IMR-90 (cell line): ENCODE measurements at regions not wholly inside any gene's neighbourhood (a gene's known extent, or its start where the extent isn't known, plus 50 kb on each side); places are given as distances from the start of the nearest gene placed in this dataset.

ENCODE experiments used
- ATAC-seq: fragments of 200-7000 bp; cut with Tn5 transposase; 2 replicates; pipeline ENCODE4 v1.9.1; 2020; ENCODE audit warnings: low read depth, mild to moderate bottlenecking, moderate library complexity
- BruUV-seq: library from RNA; stranded (reverse); fragments of 400-500 nt; replicated peaks from 2 replicates; lab custom pipeline; 2021; lab: Mats Ljungman, UMichigan
- CTCF ChIA-PET: fragments of 300-600 bp; formaldehyde crosslinking; extraction: SDS; loops from one replicate; lab custom pipeline; 2021; ENCODE audit warnings: antibody characterized with exemption; lab: Yijun Ruan, JAX
- POLR2A ChIA-PET: fragments of 300-600 bp; sonication (Branson Sonifier 250); formaldehyde crosslinking; loops from one replicate; lab custom pipeline; 2022; ENCODE audit warnings: antibody characterized with exemption; ENCODE audit not compliant: unreplicated experiment; lab: Charles Lee
- DNase-seq: peaks from one replicate; pipeline ENCODE4 v3.0.0; 2013
- H2AFZ ChIP-seq: replicated peaks from 2 replicates; pipeline ENCODE3; 2013; ENCODE audit warnings: low read length, mild to moderate bottlenecking; ENCODE audit not compliant: poor library complexity
- H2AK5ac ChIP-seq: 2 replicates; pipeline ENCODE4 v1.6.1; 2013; ENCODE audit warnings: low read depth, low read length, inconsistent platforms
- H2AK9ac ChIP-seq: replicated peaks from 2 replicates; pipeline ENCODE3; 2013; ENCODE audit warnings: mild to moderate bottlenecking, low read depth, low read length, moderate library complexity; ENCODE audit not compliant: poor library complexity
- H2BK120ac ChIP-seq: 2 replicates; pipeline ENCODE4 v1.6.1; 2013; ENCODE audit warnings: low read depth, low read length, inconsistent platforms
- H2BK15ac ChIP-seq: 3 replicates; pipeline ENCODE4 v1.6.1; 2013; ENCODE audit warnings: low read depth, low read length, inconsistent platforms
- H2BK20ac ChIP-seq: 2 replicates; pipeline ENCODE4 v1.6.1; 2013; ENCODE audit warnings: low read depth, mild to moderate bottlenecking, inconsistent platforms, low read length, moderate library complexity
- H2BK5ac ChIP-seq: 2 replicates; pipeline ENCODE4 v1.6.1; 2013; ENCODE audit warnings: mild to moderate bottlenecking, low read depth, low read length, inconsistent platforms; ENCODE audit not compliant: poor library complexity, severe bottlenecking
- H3K14ac ChIP-seq: replicated peaks from 2 replicates; pipeline ENCODE4 v1.6.1; 2013; ENCODE audit warnings: low read depth, low read length, inconsistent platforms
- H3K18ac ChIP-seq: 2 replicates; pipeline ENCODE4 v1.6.1; 2013; ENCODE audit warnings: low read depth, low read length, control low read depth
- H3K23ac ChIP-seq: 2 replicates; pipeline ENCODE4 v1.6.1; 2013; ENCODE audit warnings: low read depth, low read length, inconsistent platforms
- H3K27ac ChIP-seq: 2 replicates; pipeline ENCODE4 v1.5.1; 2013; ENCODE audit warnings: mild to moderate bottlenecking, control low read depth, low read length; ENCODE audit not compliant: insufficient read depth
- H3K27me3 ChIP-seq: 2 replicates; pipeline ENCODE4 v1.6.1; 2013; ENCODE audit warnings: low read length; ENCODE audit not compliant: control insufficient read depth, insufficient read depth
- H3K36me3 ChIP-seq: 2 replicates; pipeline ENCODE4 v1.6.1; 2013; ENCODE audit warnings: low read length, mixed read lengths; ENCODE audit not compliant: control insufficient read depth, insufficient read depth
- H3K4ac ChIP-seq: 2 replicates; pipeline ENCODE4 v1.6.1; 2013; ENCODE audit warnings: low read depth, low read length, inconsistent platforms
- H3K4me1 ChIP-seq: 2 replicates; pipeline ENCODE4 v1.6.1; 2013; ENCODE audit warnings: low read length, mixed read lengths; ENCODE audit not compliant: control insufficient read depth, insufficient read depth
- H3K4me2 ChIP-seq: 2 replicates; pipeline ENCODE4 v1.6.1; 2013; ENCODE audit warnings: low read depth, mild to moderate bottlenecking, control low read depth, low read length, moderate library complexity
- H3K4me3 ChIP-seq: 2 replicates; pipeline ENCODE4 v1.5.1; 2013; ENCODE audit warnings: low read depth, mild to moderate bottlenecking, control low read depth, low read length, moderate library complexity; ENCODE audit not compliant: insufficient read depth
- H3K56ac ChIP-seq: 2 replicates; pipeline ENCODE4 v1.6.1; 2013; ENCODE audit warnings: low read length, inconsistent platforms; ENCODE audit not compliant: insufficient read depth; ENCODE audit errors: extremely low read depth
- H3K79me1 ChIP-seq, 2 experiments: 2 replicates each; pipeline ENCODE4 v1.6.1; 2013; ENCODE audit warnings: low read length in 2 of 2, inconsistent platforms in 1 of 2, low read depth in 1 of 2
- H3K9ac ChIP-seq: 2 replicates; pipeline ENCODE4 v1.6.1; 2013; ENCODE audit warnings: low read depth, low read length, control low read depth
- H3K9me1 ChIP-seq: 2 replicates; pipeline ENCODE4 v1.6.1; 2013; ENCODE audit warnings: low read length, inconsistent platforms; ENCODE audit not compliant: insufficient read depth
- H3K9me3 ChIP-seq: 2 replicates; pipeline ENCODE4 v1.6.1; 2013; ENCODE audit warnings: low read length; ENCODE audit not compliant: control insufficient read depth, insufficient read depth
- H4K20me1 ChIP-seq: 2 replicates; pipeline ENCODE4 v1.6.1; 2013; ENCODE audit warnings: low read length, inconsistent platforms; ENCODE audit not compliant: insufficient read depth
- H4K5ac ChIP-seq: 2 replicates; pipeline ENCODE4 v1.6.1; 2013; ENCODE audit warnings: mild to moderate bottlenecking, low read depth, low read length, control low read depth
- H4K8ac ChIP-seq, 2 experiments: 2 replicates each; pipeline ENCODE4 v1.6.1; 2013; ENCODE audit warnings: low read depth in 2 of 2, low read length in 2 of 2, control low read depth in 1 of 2, inconsistent platforms in 1 of 2
- H4K91ac ChIP-seq: 2 replicates; pipeline ENCODE4 v1.6.1; 2013; ENCODE audit warnings: low read depth, low read length, inconsistent platforms; ENCODE audit not compliant: insufficient read depth
- NFE2L2 ChIP-seq: fragments of 150-350 bp; IDR thresholded peaks from 2 replicates; pipeline ENCODE4 v1.6.1; 2016; ENCODE audit warnings: low read depth, mild to moderate bottlenecking, low read length
- POLR2A ChIP-seq: IDR thresholded peaks from 2 replicates; pipeline ENCODE4 v1.6.1; 2012; ENCODE audit warnings: mild to moderate bottlenecking, low read depth, low read length
- RAD21 ChIP-seq: IDR thresholded peaks from 2 replicates; pipeline ENCODE4 v1.6.1; 2012; ENCODE audit warnings: low read length, improper control_type of control experiment
- RCOR1 ChIP-seq: IDR thresholded peaks from 2 replicates; pipeline ENCODE4 v1.6.1; 2012; ENCODE audit warnings: mild to moderate bottlenecking, low read length, improper control_type of control experiment; ENCODE audit not compliant: insufficient replicate concordance
- RFX5 ChIP-seq: IDR thresholded peaks from 2 replicates; pipeline ENCODE4 v1.8.0; 2012; ENCODE audit warnings: low read depth, mild to moderate bottlenecking, low read length, moderate library complexity
- SMC3 ChIP-seq: fragments of 150-350 bp; IDR thresholded peaks from 2 replicates; pipeline ENCODE4 v1.6.1; 2016; ENCODE audit warnings: low read depth, mild to moderate bottlenecking, antibody characterized with exemption, low read length, moderate library complexity
- USF2 ChIP-seq: fragments of 150-350 bp; IDR thresholded peaks from 2 replicates; pipeline ENCODE4 v1.6.1; 2017; ENCODE audit warnings: mild to moderate bottlenecking, antibody characterized with exemption, low read length, low read depth
- WGBS, 2 experiments: methylation state at CpG; one replicate each; pipeline versions ENCODE4 v1.1.5 to v1.1.7; 2013; ENCODE audit warnings: missing lambda C conversion rate in 2 of 2; ENCODE audit not compliant: insufficient read length in 1 of 2; ENCODE audit errors: extremely low coverage in 2 of 2; 5-methylcytosine and 5-hydroxymethylcytosine counted together
- dilution Hi-C: fragments of 300-500 bp; cut with HindIII; formaldehyde crosslinking; loops from one replicate; pipeline ENCODE4 v1.14.3; 2018; ENCODE audit warnings: low sequenced_read_pairs; ENCODE audit not compliant: unreplicated experiment
- in situ Hi-C: fragments of 300-500 bp; cut with MboI; formaldehyde crosslinking; loops from 3 replicates; pipeline ENCODE4 v1.14.3; 2019; ENCODE audit warnings: low sequenced_read_pairs, inconsistent platforms, mixed read lengths
- intact Hi-C: fragments of 100-400 bp; cut with micrococcal nuclease; formaldehyde crosslinking; loops from 2 replicates; pipeline ENCODE4 v1.10.0; 2022

GRCh38 chr3:132871956-132872355 is 149.7 kb upstream of the NPHP3 start:
- Histone ChIP-seq H2BK15ac (no peak overlapping the region), H2AFZ (no peak overlapping the region), H3K4me1 (no peaks in the 10 kb centered on the region), H3K9me3 (no peaks in the 10 kb centered on the region), H2BK5ac (no peak overlapping the region), H3K9ac (no peak overlapping the region), H2BK20ac (no peak overlapping the region), H3K36me3 (no peaks in the 10 kb centered on the region), H2BK120ac (no peak overlapping the region), H4K91ac (no peak overlapping the region), H4K5ac (no peak overlapping the region), H3K9me1 (no peaks in the 10 kb centered on the region), H3K14ac (no peak overlapping the region), H3K4ac (no peak overlapping the region), H3K79me1 (no peaks in the 10 kb centered on the region), H4K8ac (no peak overlapping the region), H3K27me3 (peaks cover 5% of the 10 kb centered on the region; the same call in 1 of the 2 replicates), H2AK9ac (no peak overlapping the region), H4K20me1 (no peaks in the 10 kb centered on the region), H3K23ac (no peak overlapping the region), H3K18ac (no peak overlapping the region), H3K4me2 (no peak overlapping the region), H3K27ac (no peak overlapping the region), H2AK5ac (no peak overlapping the region), H3K4me3 (no peak overlapping the region), H3K56ac (no peak overlapping the region)
- WGBS, 2 experiments: no CpG with 5 or more reads among the region's 4 CpGs
- POLR2A ChIA-PET: no interaction called here
- CTCF ChIA-PET: no interaction called here
- no peak for TF ChIP-seq USF2
- no peak for TF ChIP-seq RAD21
- TF ChIP-seq RFX5: no peak
- TF ChIP-seq POLR2A: no peak
- no peak for TF ChIP-seq NFE2L2
- no peak for TF ChIP-seq RCOR1
- no peak for TF ChIP-seq SMC3
- DNase-seq (no peak), ATAC-seq (no peak)
- intact Hi-C loops: no loop called here
- in situ Hi-C loops: no loop called here
- dilution Hi-C loops: no loop called here
- BruUV-seq: no TSS peak
